HEK293 (cell line): ENCODE measurements at regions not wholly inside any gene's neighbourhood (a gene's known extent, or its start where the extent isn't known, plus 50 kb on each side); places are given as distances from the start of the nearest gene placed in this dataset.

ENCODE experiments used
- CTCF ChIA-PET: fragments of 350-600 bp; formaldehyde crosslinking; extraction: SDS; loops from one replicate; lab custom pipeline; 2021; ENCODE audit warnings: antibody characterized with exemption; lab: Yijun Ruan, JAX
- POLR2A ChIA-PET: fragments of 300-600 bp; formaldehyde crosslinking; extraction: SDS; loops from one replicate; lab custom pipeline; 2020; ENCODE audit warnings: antibody characterized with exemption, inconsistent platforms; lab: Yijun Ruan, JAX
- H3K27ac ChIP-seq: fragments of 200-500 bp; sonication (Bioruptor generic); 2 replicates; pipeline ENCODE4 v1.5.1; 2014; ENCODE audit warnings: low read depth, low read length, control low read depth, inconsistent platforms; ENCODE audit errors: extremely low read depth
- H3K36me3 ChIP-seq, 2 experiments: fragments of 200-500 bp in 1 of 2; sonication (Bioruptor generic) in 1 of 2; 1 replicate in 1 of 2; 2 replicates in 1 of 2; pipeline ENCODE4 v1.5.1; 2014 to 2017; ENCODE audit warnings: inconsistent platforms in 2 of 2, low read length in 2 of 2; ENCODE audit not compliant: control insufficient read depth in 2 of 2, insufficient read depth in 1 of 2
- H3K4me1 ChIP-seq: fragments of 200-500 bp; sonication (Bioruptor generic); 2 replicates; pipeline ENCODE4 v1.5.1; 2014; ENCODE audit warnings: mild to moderate bottlenecking, low read length, inconsistent platforms; ENCODE audit not compliant: control insufficient read depth, insufficient read depth
- H3K4me3 ChIP-seq: 2 replicates; pipeline ENCODE4 v1.5.1; 2011; ENCODE audit warnings: low read depth, mild to moderate bottlenecking, control low read depth, low read length, moderate library complexity
- H3K9me3 ChIP-seq: fragments of 200-500 bp; sonication (Bioruptor generic); 2 replicates; pipeline ENCODE4 v1.5.1; 2014; ENCODE audit warnings: low read depth, low read length, inconsistent platforms; ENCODE audit not compliant: control insufficient read depth, insufficient read depth
- BCL11B ChIP-seq: fragments of 450-650 bp; formaldehyde crosslinking; IDR thresholded peaks from 2 replicates; pipeline ENCODE4 v1.5.1; 2016; ENCODE audit warnings: low read depth, missing biosample characterization, missing genetic modification characterization
- FEZF1 ChIP-seq: fragments of 450-650 bp; formaldehyde crosslinking; IDR thresholded peaks from 2 replicates; pipeline ENCODE4 v1.5.1; 2016; ENCODE audit warnings: missing biosample characterization, missing genetic modification characterization
- MEIS1 ChIP-seq: sonication (generic); formaldehyde crosslinking; IDR thresholded peaks from 2 replicates; pipeline ENCODE4 v1.8.1; 2022; ENCODE audit warnings: missing genetic modification reagents, mild to moderate bottlenecking, borderline replicate concordance
- MZF1 ChIP-seq: fragments of 450-650 bp; formaldehyde crosslinking; IDR thresholded peaks from 2 replicates; pipeline ENCODE4 v1.5.1; 2017; ENCODE audit warnings: missing biosample characterization, missing genetic modification characterization, borderline replicate concordance
- SALL2 ChIP-seq: fragments of 450-650 bp; formaldehyde crosslinking; IDR thresholded peaks from 2 replicates; pipeline ENCODE4 v1.5.0; 2017; ENCODE audit warnings: missing biosample characterization, mild to moderate bottlenecking, missing genetic modification characterization, borderline replicate concordance
- WT1 ChIP-seq: fragments of 450-650 bp; formaldehyde crosslinking; IDR thresholded peaks from 2 replicates; pipeline ENCODE4 v1.5.1; 2016; ENCODE audit warnings: missing biosample characterization, missing genetic modification characterization
- ZBTB8A ChIP-seq: fragments of 450-650 bp; formaldehyde crosslinking; IDR thresholded peaks from 2 replicates; pipeline ENCODE4 v1.5.1; 2016; ENCODE audit warnings: missing biosample characterization, missing genetic modification characterization
- ZFP69B ChIP-seq: fragments of 450-650 bp; formaldehyde crosslinking; IDR thresholded peaks from 2 replicates; pipeline ENCODE4 v1.5.1; 2016; ENCODE audit warnings: missing biosample characterization, missing genetic modification characterization
- ZNF112 ChIP-seq: fragments of 450-650 bp; formaldehyde crosslinking; IDR thresholded peaks from 2 replicates; pipeline ENCODE4 v1.5.0; 2017; ENCODE audit warnings: missing biosample characterization, missing genetic modification characterization
- ZNF211 ChIP-seq: fragments of 450-650 bp; formaldehyde crosslinking; IDR thresholded peaks from 2 replicates; pipeline ENCODE4 v1.5.1; 2016; ENCODE audit warnings: low read depth, missing biosample characterization, missing genetic modification characterization
- ZNF335 ChIP-seq: fragments of 450-650 bp; formaldehyde crosslinking; conservative IDR thresholded peaks from 2 replicates; pipeline ENCODE4 v1.5.1; 2016; ENCODE audit warnings: missing biosample characterization, missing genetic modification characterization
- ZNF473 ChIP-seq: fragments of 450-650 bp; formaldehyde crosslinking; IDR thresholded peaks from 2 replicates; pipeline ENCODE4 v1.5.1; 2017; ENCODE audit warnings: missing biosample characterization, missing genetic modification characterization
- ZNF555 ChIP-seq: fragments of 450-650 bp; formaldehyde crosslinking; conservative IDR thresholded peaks from 2 replicates; pipeline ENCODE4 v1.5.1; 2017; ENCODE audit warnings: missing biosample characterization, mild to moderate bottlenecking, missing genetic modification characterization, inconsistent platforms
- ZNF561 ChIP-seq: fragments of 450-650 bp; IDR thresholded peaks from 2 replicates; pipeline ENCODE4 v1.5.1; 2018; ENCODE audit warnings: missing biosample characterization, missing genetic modification characterization, borderline replicate concordance
- ZNF843 ChIP-seq: fragments of 450-650 bp; formaldehyde crosslinking; IDR thresholded peaks from 2 replicates; pipeline ENCODE4 v1.5.1; 2016; ENCODE audit warnings: missing biosample characterization, missing genetic modification characterization
- TF ChIP-seq, protein P1 (sequence below): fragments of 450-650 bp; formaldehyde crosslinking; IDR thresholded peaks from 2 replicates; pipeline ENCODE4 v1.5.1; 2016; ENCODE audit warnings: missing biosample characterization, missing genetic modification characterization
- TF ChIP-seq, protein P2 (sequence below): fragments of 450-650 bp; formaldehyde crosslinking; IDR thresholded peaks from 2 replicates; pipeline ENCODE4 v1.5.1; 2016; ENCODE audit warnings: missing biosample characterization, missing genetic modification characterization
- TF ChIP-seq, protein P3 (sequence below): fragments of 450-650 bp; formaldehyde crosslinking; IDR thresholded peaks from 2 replicates; pipeline ENCODE4 v1.5.1; 2016; ENCODE audit warnings: missing biosample characterization, missing genetic modification characterization
- TF ChIP-seq, protein P4 (sequence below): fragments of 450-650 bp; formaldehyde crosslinking; optimal IDR thresholded peaks from 2 replicates; pipeline ENCODE3; 2016; ENCODE audit warnings: missing biosample characterization, mild to moderate bottlenecking, missing genetic modification characterization
- TF ChIP-seq, protein P5 (sequence below): fragments of 450-650 bp; formaldehyde crosslinking; conservative IDR thresholded peaks from 2 replicates; pipeline ENCODE4 v1.5.1; 2016; ENCODE audit warnings: low read depth, missing biosample characterization, missing genetic modification characterization

DNA sequence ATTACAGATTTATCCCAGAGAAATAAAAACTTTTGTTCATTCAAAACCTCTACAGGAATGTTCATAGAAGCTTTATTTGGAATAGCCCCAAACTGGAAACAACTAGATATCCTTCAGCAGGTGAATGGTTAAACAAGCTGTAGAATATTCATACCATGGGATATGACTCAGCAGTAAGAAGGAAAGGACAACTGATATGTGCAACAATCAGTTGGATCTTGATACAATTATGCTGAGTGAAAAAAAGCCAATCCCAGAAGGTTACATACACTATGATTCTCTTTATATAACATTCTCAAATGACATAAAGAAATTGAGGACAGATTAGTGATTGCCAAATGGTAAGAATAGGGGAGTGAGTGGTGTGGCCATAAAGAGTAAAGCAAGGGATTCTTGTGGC lies 376.7 kb downstream of the S1PR1 start:
- no peak overlapping the region for H3K4me3 ChIP-seq
- no peaks in the 10 kb centered on the region for H3K9me3 ChIP-seq
- no peaks in the 10 kb centered on the region for H3K36me3 ChIP-seq
- H3K4me1 ChIP-seq = no peaks in the 10 kb centered on the region
- POLR2A ChIA-PET = no interaction called here
- CTCF ChIA-PET = no interaction called here
- TF ChIP-seq ZFP69B (no peak), MEIS1 (CRISPR knock-in tag) (no peak), ZBTB8A (tag by site-specific recombination) (no peak), BCL11B (tag by site-specific recombination) (no peak), ZNF561 (tag by site-specific recombination) (no peak), ZNF843 (no peak), FEZF1 (tag by site-specific recombination) (no peak), MZF1 (tag by site-specific recombination) (no peak), ZNF211 (no peak), SALL2 (tag by site-specific recombination) (no peak)
- TF ChIP-seq, protein P1, sequence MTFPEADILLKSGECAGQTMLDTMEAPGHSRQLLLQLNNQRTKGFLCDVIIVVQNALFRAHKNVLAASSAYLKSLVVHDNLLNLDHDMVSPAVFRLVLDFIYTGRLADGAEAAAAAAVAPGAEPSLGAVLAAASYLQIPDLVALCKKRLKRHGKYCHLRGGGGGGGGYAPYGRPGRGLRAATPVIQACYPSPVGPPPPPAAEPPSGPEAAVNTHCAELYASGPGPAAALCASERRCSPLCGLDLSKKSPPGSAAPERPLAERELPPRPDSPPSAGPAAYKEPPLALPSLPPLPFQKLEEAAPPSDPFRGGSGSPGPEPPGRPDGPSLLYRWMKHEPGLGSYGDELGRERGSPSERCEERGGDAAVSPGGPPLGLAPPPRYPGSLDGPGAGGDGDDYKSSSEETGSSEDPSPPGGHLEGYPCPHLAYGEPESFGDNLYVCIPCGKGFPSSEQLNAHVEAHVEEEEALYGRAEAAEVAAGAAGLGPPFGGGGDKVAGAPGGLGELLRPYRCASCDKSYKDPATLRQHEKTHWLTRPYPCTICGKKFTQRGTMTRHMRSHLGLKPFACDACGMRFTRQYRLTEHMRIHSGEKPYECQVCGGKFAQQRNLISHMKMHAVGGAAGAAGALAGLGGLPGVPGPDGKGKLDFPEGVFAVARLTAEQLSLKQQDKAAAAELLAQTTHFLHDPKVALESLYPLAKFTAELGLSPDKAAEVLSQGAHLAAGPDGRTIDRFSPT (tag by site-specific recombination) = no peak
- TF ChIP-seq, protein P2, sequence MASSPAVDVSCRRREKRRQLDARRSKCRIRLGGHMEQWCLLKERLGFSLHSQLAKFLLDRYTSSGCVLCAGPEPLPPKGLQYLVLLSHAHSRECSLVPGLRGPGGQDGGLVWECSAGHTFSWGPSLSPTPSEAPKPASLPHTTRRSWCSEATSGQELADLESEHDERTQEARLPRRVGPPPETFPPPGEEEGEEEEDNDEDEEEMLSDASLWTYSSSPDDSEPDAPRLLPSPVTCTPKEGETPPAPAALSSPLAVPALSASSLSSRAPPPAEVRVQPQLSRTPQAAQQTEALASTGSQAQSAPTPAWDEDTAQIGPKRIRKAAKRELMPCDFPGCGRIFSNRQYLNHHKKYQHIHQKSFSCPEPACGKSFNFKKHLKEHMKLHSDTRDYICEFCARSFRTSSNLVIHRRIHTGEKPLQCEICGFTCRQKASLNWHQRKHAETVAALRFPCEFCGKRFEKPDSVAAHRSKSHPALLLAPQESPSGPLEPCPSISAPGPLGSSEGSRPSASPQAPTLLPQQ = no peak
- TF ChIP-seq, protein P3, sequence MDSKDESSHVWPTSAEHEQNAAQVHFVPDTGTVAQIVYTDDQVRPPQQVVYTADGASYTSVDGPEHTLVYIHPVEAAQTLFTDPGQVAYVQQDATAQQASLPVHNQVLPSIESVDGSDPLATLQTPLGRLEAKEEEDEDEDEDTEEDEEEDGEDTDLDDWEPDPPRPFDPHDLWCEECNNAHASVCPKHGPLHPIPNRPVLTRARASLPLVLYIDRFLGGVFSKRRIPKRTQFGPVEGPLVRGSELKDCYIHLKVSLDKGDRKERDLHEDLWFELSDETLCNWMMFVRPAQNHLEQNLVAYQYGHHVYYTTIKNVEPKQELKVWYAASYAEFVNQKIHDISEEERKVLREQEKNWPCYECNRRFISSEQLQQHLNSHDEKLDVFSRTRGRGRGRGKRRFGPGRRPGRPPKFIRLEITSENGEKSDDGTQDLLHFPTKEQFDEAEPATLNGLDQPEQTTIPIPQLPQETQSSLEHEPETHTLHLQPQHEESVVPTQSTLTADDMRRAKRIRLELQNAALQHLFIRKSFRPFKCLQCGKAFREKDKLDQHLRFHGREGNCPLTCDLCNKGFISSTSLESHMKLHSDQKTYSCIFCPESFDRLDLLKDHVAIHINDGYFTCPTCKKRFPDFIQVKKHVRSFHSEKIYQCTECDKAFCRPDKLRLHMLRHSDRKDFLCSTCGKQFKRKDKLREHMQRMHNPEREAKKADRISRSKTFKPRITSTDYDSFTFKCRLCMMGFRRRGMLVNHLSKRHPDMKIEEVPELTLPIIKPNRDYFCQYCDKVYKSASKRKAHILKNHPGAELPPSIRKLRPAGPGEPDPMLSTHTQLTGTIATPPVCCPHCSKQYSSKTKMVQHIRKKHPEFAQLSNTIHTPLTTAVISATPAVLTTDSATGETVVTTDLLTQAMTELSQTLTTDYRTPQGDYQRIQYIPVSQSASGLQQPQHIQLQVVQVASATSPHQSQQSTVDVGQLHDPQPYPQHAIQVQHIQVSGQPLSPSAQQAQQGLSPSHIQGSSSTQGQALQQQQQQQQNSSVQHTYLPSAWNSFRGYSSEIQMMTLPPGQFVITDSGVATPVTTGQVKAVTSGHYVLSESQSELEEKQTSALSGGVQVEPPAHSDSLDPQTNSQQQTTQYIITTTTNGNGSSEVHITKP (tag by site-specific recombination) = no peak
- no peak overlapping the region for H3K27ac ChIP-seq

DNA sequence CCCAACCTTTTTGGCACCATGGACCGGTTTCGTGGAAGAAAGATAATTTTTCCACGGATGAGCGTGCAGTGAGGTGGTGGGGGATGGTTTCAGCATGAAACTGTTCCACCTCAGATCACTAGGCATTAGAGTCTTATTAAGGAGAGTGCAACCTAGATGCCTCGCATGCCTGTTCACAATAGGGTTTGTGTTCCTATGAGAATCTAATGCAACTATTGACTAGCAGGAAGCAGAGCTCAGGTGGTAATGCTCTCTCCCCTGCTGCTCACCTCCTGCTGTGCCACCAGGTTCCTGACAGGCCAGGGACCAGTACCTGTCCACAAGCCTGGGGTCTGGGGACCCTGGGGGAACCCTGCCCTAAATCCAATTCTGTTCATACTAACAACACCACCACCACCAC lies 377.8 kb downstream of the OLFM3 start:
- H3K27ac ChIP-seq = no peak overlapping the region
- no peak overlapping the region for H3K4me3 ChIP-seq
- CTCF ChIA-PET = interaction anchor here (1.7 kb wide), 1 partner anchor 51 kb away, joined by 5 read pairs; no protein-coding TSS in a partner anchor
- no peaks in the 10 kb centered on the region for H3K9me3 ChIP-seq
- no peaks in the 10 kb centered on the region for H3K4me1 ChIP-seq
- H3K36me3 ChIP-seq = no peaks in the 10 kb centered on the region
- POLR2A ChIA-PET = no interaction called here
- TF ChIP-seq, protein P4, sequence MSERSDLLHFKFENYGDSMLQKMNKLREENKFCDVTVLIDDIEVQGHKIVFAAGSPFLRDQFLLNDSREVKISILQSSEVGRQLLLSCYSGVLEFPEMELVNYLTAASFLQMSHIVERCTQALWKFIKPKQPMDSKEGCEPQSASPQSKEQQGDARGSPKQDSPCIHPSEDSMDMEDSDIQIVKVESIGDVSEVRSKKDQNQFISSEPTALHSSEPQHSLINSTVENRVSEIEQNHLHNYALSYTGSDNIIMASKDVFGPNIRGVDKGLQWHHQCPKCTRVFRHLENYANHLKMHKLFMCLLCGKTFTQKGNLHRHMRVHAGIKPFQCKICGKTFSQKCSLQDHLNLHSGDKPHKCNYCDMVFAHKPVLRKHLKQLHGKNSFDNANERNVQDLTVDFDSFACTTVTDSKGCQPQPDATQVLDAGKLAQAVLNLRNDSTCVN (tag by site-specific recombination) = no peak
- TF ChIP-seq ZNF335 (tag by site-specific recombination) (no peak), ZNF555 (tag by site-specific recombination) (no peak), WT1 (tag by site-specific recombination) (no peak), ZNF473 (tag by site-specific recombination) (no peak), ZNF112 (no peak)
- TF ChIP-seq, protein P3 (tag by site-specific recombination) = no peak
- TF ChIP-seq, protein P5, sequence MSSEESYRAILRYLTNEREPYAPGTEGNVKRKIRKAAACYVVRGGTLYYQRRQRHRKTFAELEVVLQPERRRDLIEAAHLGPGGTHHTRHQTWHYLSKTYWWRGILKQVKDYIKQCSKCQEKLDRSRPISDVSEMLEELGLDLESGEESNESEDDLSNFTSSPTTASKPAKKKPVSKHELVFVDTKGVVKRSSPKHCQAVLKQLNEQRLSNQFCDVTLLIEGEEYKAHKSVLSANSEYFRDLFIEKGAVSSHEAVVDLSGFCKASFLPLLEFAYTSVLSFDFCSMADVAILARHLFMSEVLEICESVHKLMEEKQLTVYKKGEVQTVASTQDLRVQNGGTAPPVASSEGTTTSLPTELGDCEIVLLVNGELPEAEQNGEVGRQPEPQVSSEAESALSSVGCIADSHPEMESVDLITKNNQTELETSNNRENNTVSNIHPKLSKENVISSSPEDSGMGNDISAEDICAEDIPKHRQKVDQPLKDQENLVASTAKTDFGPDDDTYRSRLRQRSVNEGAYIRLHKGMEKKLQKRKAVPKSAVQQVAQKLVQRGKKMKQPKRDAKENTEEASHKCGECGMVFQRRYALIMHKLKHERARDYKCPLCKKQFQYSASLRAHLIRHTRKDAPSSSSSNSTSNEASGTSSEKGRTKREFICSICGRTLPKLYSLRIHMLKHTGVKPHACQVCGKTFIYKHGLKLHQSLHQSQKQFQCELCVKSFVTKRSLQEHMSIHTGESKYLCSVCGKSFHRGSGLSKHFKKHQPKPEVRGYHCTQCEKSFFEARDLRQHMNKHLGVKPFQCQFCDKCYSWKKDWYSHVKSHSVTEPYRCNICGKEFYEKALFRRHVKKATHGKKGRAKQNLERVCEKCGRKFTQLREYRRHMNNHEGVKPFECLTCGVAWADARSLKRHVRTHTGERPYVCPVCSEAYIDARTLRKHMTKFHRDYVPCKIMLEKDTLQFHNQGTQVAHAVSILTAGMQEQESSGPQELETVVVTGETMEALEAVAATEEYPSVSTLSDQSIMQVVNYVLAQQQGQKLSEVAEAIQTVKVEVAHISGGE (tag by site-specific recombination) = no peak
